ENCODE measurements at regions not wholly inside any gene's neighbourhood (a gene's known extent, or its start where the extent isn't known, plus 50 kb on each side); places are given as distances from the start of the nearest gene placed in this dataset.
"Not testable (repeated sequence)": the region's sequence is repeated elsewhere in the genome, so short reads cannot be mapped to it uniquely, and the experiment has no call there.

DNA sequence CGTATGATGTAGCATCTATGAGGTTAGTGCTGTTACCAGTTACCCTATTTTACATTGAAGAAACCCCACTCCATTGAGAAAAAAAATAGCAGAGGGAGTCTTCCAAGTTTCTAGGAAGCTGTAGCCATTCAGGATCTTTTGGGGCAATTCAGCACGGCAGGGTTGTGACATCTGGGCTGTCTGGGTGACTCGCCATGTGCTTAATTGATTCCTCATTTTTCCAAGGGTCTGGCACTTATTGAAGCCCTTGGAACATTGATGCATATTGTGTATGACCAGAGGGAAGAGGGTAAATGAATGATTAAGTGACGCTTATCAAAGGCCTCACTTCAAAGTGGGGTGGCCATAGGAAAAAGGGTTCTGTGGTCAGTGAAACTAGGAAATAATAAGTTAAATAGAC, 248.7 kb downstream of the ARHGAP12 start:
- no peak for DNase-seq

DNA sequence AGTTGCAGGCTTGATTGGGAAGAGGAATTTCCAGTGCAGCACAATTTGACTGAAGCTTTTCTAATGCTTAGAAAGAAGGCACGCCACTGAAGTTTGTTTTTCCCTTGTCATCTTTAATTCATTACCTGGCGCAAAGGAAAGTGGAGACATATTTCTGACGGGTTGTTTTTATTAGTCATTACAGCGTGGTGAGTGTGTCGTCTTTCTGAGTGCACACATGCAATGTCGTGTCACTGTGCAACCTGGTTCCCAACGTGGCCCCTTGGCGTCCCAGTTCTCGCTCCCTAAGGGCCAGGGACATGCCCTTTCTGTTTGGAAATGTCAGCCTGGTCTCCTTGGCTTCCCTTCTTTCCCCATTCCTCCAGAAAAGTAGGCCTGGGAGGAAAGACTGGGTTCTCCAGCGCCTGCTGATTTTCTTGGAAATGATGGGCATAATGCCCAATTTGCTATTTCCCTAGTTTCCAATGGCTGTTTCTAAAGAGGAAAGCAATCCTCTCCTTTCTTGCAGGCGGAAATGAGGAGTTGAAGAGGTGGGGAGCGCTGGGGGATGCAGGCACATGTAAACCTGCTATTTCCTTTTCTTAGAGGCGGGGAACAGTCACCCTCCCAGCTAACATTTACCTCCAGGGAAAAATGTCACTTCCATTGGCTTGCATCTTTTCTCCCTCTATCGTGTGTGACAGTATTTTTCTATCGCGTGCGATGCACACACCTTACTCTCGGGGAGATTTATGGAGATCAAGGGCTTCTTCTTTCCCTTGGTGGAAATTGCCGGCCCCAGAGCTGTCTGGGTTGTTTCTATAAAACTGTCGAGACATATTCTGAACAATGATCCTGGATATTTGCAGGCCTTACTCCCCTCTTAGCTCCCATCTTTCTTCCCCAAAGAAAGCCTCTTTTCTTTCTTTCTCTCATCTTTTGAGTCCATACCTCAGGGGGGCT, 249.8 kb downstream of the ARHGAP12 start:
- DNase-seq: no peak

DNA sequence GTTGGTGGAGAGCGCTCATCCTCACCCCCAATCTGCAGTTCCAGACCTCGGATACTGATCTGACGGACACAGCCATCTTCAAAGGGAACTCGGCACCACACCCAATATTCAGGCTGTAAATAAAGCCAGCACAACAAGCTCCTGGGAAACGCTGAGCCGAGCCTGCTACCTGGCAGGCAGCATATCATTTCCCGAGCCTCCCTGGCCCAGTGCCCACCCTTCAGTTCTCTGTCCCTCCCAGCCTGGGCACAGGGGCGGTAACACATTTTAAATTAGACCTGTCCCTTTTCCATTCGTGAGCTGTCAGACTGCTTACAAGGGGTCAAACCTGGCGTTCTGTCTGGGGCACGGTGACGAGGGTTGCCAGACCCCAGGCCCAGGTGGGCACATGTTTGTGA, 250.5 kb downstream of the ARHGAP12 start:
- no peak for DNase-seq

DNA sequence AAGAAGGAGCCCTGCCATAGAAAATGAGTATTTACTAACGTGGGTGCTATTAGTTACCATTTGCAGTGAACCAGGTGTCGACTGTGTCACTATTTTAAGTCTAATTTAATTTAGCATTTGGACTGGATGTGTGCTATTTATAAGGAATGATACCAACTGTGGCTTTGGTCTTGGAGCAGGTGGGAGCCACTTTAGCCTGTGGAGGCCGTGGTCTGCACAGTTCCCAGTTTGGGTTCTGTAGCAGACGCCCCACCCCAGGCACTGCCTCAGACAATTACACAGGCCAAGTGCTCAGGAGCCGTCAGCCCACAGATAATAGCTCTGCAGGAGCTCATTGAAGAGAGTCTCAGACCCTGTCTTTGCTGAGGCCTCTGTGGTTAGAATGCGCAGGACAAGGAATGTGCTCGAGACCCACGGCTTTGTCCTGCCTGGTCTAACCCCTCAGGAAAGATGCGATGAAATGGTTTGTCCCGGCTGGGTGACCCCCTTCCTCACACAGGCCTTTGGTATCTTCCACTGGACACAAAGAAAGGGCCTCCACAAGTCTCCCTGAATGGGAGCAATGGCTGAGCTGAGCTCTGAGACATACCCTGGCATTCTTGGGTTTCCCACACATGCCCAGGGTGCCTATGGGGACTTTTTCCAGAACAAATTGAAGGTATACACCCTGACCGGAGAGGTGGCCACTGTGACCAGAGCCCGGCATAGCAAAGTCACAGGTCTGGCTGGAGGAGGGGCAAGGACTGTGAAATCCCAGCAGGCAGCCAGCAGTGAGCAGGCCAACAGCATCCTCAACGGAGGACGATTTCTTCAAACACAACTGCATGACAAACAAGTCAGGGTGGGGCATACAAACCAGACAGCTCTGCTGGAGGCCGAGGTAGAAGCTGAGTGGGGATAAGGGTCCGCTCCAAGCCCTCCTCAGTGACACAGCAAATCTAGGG, 251.2 kb downstream of the ARHGAP12 start:
- DNase-seq: no peak

DNA sequence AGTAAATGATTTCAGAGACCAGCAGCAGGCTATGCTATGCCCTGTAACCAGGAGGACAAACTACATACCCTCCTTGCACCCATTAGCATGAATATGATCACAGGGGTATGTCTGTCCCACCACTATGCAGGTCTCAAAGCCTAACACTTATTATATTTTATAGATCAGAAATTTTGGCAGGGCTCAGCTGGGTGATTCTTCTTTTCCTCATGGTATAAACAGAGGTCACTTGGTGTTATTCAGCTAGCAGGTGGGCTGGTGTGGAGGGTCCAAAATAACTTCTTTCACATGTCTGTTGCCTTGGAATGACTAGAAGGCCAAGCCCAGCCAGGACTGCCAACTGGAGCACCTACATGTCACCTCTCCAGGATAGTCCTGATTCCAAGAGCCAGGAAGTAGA, 252.9 kb downstream of the ARHGAP12 start:
- no peak for DNase-seq

DNA sequence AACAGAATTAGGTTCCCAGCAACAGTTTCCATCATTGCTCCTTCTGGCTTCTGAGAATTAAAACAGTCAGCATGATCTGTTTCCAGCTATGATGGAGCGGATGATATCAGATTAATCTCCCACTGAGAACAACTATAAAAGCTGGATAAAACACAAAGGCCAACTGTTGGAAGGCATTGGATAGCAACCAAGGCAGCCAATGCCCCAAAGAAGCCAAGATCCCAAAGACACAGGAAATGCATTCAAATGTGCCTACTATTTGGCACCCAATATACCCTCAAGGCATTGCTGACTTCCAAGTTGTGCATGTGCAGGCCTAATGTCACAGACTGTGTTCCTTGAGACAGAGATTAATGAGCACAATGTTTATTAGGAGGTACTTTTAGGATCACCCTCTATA, 259.3 kb downstream of the ARHGAP12 start:
- no peak for DNase-seq

DNA sequence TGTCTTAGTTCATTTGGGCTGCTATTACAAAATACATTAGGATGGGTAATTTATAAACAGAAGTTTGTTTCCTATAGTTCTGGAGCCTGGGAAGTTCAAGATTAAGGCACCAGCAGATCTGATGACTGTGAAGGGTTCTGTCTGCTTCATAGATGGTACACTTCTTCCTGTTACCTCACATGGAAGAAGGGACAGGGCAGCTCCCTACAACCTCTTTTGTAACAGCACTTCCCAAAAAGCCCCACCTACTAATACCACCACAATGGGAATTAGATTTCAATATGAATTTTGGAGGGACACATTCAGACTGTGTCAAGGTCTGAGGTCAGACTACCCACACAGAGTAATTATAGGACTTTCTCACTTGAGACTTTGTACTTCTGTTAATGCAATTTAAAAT, 260.3 kb downstream of the ARHGAP12 start:
- no peak for DNase-seq

DNA sequence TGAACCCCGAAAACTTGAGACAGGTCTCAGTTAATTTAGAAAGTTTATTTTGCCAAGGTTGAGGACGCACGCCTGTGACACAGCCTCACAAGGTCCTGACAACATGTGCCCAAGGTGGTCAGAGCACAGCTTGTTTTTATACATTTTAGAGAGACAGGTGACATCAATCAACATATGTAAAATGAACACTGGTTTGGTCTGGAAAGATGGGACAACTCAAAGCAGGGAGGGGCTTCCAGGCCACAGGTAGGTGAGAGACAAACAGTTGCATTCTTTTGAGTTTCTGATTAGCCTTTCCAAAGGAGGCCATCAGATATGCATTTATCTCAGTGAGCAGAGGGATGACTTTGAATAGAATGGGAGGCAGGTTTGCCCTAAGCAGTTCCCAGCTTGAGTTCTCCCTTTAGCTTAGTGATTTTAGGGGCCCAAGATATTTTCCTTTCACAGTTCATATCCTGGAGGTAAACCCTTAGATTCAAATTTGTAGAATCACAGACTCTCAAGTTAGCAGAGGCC, 262.8 kb downstream of the ARHGAP12 start:
- DNase-seq: not testable (repeated sequence)

DNA sequence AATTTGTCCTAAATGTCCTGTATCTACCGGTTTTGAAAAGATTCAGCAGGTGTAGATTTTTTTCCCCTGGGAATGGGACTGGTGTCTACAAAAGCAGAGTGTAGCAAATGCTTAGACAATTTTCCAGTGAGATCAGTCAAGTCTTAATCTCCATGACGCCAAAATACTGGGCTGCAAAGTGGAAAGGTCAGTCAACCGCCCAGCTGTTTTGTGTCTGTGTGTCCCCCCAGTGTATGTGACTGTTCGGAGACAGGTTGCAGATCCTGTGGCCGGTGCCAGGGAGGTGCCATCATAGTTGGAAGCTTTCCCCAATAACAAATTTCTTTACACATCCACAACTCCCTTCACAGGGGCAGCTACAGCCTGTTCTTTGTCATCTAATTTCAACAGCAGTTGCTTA, 263.8 kb downstream of the ARHGAP12 start:
- DNase-seq: no peak

DNA sequence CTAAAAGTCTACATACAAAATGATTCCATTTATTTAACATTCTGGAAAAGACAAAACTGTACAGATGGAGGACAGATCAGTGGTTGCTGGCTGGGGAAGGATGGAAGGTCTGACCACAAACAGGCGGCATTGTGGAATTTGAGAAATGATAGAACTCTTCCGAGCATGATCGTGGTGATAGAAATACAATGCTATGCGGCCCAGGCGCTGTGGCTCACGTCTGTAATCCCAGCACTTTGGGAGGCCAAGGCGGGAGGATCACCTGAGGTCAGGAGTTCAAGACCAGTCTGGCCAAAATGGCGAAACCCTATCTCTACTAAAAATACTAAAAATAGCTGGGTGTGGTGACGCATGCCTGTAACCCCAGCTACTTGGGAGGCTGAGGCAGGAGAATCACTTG, 264.6 kb downstream of the ARHGAP12 start:
- not testable (repeated sequence) for DNase-seq

DNA sequence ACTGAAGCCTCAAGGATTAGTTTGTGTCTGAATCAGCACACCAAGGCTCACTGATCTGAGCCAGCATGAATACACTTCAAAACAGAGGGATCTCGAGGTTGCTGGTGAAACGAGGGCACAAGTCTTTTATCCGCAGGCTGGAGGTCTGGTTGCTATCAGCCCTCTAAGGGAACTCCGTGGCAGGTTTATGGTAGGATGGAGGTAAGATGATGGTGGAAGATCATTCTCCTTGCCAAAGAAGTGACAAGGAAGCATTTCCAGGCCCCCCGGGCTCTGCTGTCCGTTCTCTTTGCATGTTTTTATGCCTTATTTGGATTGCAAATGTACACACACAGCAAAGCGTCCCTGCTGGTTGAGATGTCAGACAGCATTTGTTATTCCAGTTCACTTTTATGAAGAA, 268.3 kb downstream of the ARHGAP12 start:
- no peak for DNase-seq

DNA sequence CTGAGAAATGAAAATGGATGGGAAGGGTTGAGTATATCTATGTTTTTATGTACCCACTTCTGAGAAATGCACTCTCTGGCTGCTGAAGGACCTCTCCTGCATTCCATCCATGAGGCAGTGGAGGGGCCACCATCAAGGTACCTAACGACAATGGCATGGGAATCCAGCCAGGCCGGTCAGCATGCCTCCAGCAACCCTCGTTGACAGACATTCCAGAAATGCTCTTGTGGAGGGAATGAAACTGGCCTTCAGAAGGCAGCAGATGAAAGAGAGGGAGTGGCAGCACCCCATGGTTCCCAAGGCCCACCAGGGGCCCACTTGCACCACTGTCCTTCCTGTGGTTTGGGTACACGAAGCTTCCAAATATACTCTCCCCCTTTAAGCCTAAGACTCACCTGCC, 269.0 kb downstream of the ARHGAP12 start:
- no peak for DNase-seq

DNA sequence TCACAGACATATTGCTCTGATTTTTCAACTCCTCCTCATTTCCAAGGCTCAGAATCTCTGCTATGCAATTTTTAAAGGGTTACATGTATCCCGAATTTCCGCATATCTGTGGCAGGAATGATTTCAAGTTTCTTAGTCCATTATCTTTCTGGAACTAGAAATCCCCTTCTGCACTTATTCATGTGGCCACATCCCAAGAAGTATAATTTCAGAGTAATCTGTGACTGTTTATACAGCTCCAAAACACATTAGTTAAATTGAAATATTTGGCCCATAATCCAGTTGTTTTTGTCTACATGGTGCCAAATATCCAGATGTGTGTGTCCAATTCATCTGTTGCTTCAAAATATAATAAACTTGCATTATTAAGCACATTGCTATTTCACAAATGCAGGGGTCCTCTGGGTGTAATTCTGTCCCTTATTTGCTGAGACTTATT, 271.2 kb downstream of the ARHGAP12 start:
- no peak for DNase-seq

DNA sequence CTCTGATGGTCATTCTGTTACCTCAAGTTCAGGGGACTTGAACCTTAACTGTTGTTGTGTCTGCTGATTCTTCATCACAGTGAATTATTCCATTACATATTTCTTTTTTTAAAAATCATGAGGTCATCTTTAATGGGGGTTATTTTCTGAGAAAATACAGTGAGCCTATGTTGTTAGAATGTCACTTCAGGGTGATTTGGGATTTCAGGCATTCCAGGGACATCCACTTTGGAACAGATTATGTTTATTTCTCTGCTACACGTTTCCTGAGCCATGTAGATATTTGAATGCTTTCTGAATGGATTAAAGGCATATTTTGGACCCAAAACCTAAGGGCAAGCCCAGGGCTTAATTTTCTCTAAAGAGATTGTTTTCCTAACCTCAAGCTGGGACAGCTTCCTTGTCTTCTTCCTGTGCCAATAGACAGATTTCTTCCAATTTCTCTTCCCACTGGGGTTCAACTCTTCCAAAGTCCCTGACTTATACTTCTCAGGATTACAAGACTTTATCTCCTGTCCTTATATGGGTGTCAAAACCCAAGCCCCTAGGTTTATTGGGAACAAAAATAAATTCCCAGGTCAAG, 271.7 kb downstream of the ARHGAP12 start:
- no peak for DNase-seq

DNA sequence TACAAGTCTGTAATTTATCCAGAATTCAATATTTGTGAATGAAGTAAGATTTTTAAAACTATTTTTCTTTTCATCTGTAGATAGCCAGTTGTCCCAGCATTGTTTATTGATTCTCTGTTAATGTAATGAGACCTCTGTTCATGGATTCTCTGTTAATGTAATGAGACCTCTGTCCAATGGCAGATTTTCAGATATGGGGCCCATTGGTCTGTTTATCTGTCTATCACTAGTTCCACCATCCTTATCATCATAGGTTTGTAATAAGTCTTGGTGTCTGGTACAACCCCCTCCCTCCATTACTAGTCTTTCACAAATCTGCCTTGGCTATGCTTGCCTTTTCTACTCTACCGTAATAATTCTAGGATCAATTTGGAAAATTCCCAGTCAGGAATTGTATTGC, 276.6 kb downstream of the ARHGAP12 start:
- DNase-seq: no peak

DNA sequence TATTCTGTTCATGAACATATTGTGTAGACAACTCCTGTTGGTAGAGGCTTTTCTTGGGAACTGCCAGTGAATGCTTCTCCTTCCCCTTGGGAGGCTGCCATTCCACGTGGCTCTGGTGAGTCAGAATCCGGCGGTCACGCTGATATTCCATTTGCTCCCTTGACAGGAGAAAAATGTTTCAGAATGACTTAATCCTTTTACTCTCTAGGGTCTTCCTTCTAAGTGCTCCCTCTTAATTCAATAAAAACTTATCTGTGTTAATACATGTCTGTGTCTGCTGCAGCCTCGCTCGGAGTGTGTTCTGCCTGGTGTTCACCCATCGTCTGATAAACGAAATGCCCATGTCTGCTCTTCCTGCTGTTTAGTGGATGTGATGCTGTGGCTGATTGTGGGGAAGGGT, 278.6 kb downstream of the ARHGAP12 start:
- no peak for DNase-seq

DNA sequence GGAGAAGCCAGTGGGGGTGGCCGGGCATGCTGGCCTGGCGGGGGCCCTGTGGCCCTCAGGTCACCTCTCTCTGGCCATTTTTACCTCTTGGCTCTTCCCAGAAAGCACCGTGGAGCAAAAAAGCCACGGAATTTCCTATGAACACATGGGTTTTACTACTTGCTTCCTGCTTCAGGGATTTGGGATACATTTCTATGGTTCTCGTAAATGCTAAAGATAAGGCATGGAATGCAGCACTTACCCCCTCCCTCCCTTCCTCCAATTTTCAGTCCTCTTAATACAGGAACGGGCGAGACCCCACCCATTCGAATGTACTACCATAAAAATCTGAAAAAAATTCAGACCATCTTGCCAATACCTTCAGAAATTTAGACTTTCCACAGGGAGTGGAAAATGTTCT, 279.7 kb downstream of the ARHGAP12 start:
- DNase-seq: no peak

DNA sequence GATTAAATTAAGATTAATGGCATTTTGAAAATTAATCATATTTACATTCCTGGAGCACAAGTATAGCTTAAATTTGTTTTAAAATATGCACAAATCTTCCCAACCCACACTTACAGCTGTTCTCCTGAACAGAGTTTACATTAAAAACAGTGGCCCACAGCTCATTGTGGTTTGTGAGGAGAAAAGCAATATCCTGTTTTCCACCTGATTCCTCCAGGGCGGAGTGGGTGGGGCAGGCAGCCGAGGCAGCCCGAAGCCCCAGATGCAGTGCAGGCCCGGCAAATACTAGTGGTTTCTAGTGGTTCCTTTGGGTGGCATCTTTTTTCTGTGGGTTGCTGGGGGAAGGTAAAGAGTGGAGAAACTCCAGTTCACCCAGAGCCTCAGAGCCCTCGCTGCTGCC, 280.8 kb downstream of the ARHGAP12 start:
- no peak for DNase-seq

DNA sequence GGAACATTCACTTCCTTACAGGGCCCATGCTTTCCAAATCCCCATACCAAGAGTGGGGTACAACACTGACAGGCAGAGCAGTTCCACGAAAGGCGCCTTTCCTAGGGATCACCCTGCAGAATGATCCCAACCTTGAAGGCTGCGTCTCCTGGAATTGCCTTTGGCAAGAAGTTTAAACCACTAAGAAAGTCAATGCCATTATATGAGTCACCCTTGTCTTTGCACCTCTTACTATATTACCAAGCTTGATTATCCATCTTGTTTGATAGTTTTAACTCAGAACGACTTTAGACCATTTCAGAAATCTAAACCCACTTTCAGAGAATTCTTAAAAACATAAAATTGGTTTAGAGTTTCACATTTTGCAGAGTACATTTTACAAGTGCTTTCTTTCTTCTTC, 282.1 kb downstream of the ARHGAP12 start:
- DNase-seq: no peak

DNA sequence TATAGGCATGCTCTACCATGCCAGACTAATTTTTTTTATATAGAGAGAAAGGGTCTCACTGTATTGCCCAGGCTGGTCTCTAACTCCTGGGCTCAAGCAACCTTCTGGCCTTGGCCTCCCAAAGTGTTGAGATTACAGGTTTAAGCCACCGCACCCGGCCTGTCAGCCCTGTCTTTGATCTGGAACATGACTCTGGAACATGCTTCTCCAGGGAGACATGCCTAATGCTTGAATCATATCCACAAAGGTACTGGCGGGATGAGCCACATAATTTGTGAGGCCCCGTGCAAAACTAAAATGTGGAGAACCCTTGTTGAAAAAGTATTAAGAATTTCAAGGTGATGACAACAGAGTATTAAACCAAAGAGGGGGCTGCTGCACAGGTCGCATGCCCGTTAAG, 282.8 kb downstream of the ARHGAP12 start:
- DNase-seq: no peak

DNA sequence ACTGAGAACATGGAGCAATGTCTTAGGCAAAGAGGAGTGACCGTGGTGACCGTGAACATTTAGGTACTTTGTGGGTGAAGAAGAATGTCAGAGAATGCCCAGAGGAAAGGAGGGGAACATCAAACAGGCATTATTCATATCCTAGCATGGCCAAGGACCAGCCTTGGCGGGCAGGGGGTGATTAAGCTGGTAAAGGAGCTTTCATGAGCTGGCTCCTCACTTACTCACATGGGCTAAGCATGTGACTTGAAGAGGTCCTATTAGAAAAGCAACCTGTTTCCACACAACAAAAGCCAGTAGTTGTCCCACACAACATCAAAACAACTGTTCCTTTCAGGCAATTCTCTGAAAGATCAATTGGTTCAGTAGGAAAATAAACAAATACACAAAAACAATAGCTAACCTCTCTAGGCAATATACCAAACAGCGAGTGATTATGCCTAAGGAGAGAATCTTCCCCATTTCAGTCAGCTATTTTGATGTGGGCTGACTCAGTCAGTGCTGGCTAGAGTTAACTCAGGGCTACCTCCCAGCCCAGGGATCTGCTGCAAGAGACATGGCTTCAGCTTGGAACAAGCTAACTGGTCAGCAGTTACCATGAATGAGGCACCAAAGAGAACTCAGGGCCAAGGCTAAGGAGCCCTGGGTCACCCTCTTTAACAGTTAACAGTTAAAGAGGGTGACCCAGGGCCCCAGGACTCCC, 283.5 kb downstream of the ARHGAP12 start:
- DNase-seq: no peak

DNA sequence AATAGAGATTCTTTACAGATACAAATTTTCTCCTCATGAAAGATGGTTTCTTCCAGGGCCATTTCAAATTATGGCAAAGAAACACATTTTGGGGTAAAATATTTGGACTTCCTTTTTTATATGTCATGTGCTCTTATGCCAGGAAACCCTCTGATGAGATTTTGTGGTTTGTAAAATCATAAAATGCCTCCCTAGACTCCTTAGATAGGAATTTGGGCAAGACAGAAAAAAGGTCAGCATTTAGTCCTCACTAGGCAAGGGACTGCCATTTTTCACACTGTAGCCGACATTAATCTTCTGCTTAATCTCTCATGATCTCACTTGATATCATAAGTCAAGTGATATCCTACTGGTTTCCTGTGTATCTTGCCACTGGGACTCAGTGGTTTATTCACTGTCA, 286.4 kb downstream of the ARHGAP12 start:
- DNase-seq: no peak

Measured in stimulated activated naive CD4-positive, alpha-beta T cell (primary cell).